ENCODE measurements at regions not wholly inside any gene's neighbourhood (a gene's known extent, or its start where the extent isn't known, plus 50 kb on each side); places are given as distances from the start of the nearest gene placed in this dataset.

GRCh38 chr22:48829908-48830307 lies 997.8 kb downstream of the BRD1 start:
- Histone ChIP-seq H3K4me3 (no peak overlapping the region), H3K36me3 (ENCODE audit: insufficient read depth, low read length) (no peaks in the 10 kb centered on the region), H3K9ac (ENCODE audit: insufficient read length) (no peak overlapping the region), H3K9me3 (ENCODE audit: low read depth, low read length) (no peaks in the 10 kb centered on the region), H3K27ac (no peak overlapping the region)
- TF ChIP-seq FOXP2 (optimal IDR thresholded peaks at IDR 0.05; ENCODE audit: control extremely low read depth, extremely low read length, insufficient read depth) (no peak), EZH2 (IDR thresholded peaks at IDR 0.05) (no peak)
- no peak for DNase-seq (ENCODE audit: low read depth, low spot score)

- no peaks in the 10 kb centered on the region for H3K9me3 ChIP-seq (ENCODE audit: low read depth, low read length)
- no peak overlapping the region for H3K4me3 ChIP-seq
- no peak for DNase-seq (ENCODE audit: low read depth, low spot score)
- no peak overlapping the region for H3K27ac ChIP-seq
- H3K9ac ChIP-seq (ENCODE audit: insufficient read length) = no peak overlapping the region
- H3K36me3 ChIP-seq (ENCODE audit: insufficient read depth, low read length) = no peaks in the 10 kb centered on the region
- TF ChIP-seq POLR2AphosphoS5 (IDR thresholded peaks at IDR 0.05; ENCODE audit: borderline replicate concordance, low read depth, low read length) = no peak
- no peak for TF ChIP-seq FOXP2 (optimal IDR thresholded peaks at IDR 0.05; ENCODE audit: control extremely low read depth, extremely low read length, insufficient read depth)
- TF ChIP-seq EZH2 (IDR thresholded peaks at IDR 0.05) = no peak
Measured at GRCh38 chr22:48828688-48829087, 999.0 kb downstream of the BRD1 start.

GRCh38 chr22:48827904-48828555 lies 999.6 kb downstream of the BRD1 start:
- H3K4me3 ChIP-seq = no peak overlapping the region
- no peak overlapping the region for H3K27ac ChIP-seq
- H3K36me3 ChIP-seq (ENCODE audit: insufficient read depth, low read length) = no peaks in the 10 kb centered on the region
- DNase-seq (ENCODE audit: low read depth, low spot score) = no peak
- no peak overlapping the region for H3K9ac ChIP-seq (ENCODE audit: insufficient read length)
- no peaks in the 10 kb centered on the region for H3K9me3 ChIP-seq (ENCODE audit: low read depth, low read length)
- no peak for TF ChIP-seq FOXP2 (optimal IDR thresholded peaks at IDR 0.05; ENCODE audit: control extremely low read depth, extremely low read length, insufficient read depth)
- no peak for TF ChIP-seq POLR2AphosphoS5 (IDR thresholded peaks at IDR 0.05; ENCODE audit: borderline replicate concordance, low read depth, low read length)
- TF ChIP-seq EZH2 (IDR thresholded peaks at IDR 0.05) = no peak

GRCh38 chr22:48827268-48827846 lies 1000.3 kb downstream of the BRD1 start:
- no peaks in the 10 kb centered on the region for H3K9me3 ChIP-seq (ENCODE audit: low read depth, low read length)
- no peak overlapping the region for H3K4me3 ChIP-seq
- TF ChIP-seq EZH2 (IDR thresholded peaks at IDR 0.05) (no peak), POLR2AphosphoS5 (IDR thresholded peaks at IDR 0.05; ENCODE audit: borderline replicate concordance, low read depth, low read length) (no peak), FOXP2 (optimal IDR thresholded peaks at IDR 0.05; ENCODE audit: control extremely low read depth, extremely low read length, insufficient read depth) (no peak)
- no peak for DNase-seq (ENCODE audit: low read depth, low spot score)
- no peaks in the 10 kb centered on the region for H3K36me3 ChIP-seq (ENCODE audit: insufficient read depth, low read length)
- no peak overlapping the region for H3K27ac ChIP-seq
- no peak overlapping the region for H3K9ac ChIP-seq (ENCODE audit: insufficient read length)

GRCh38 chr22:48826546-48826945 lies 1001.1 kb downstream of the BRD1 start:
- TF ChIP-seq POLR2AphosphoS5 (IDR thresholded peaks at IDR 0.05; ENCODE audit: borderline replicate concordance, low read depth, low read length) (no peak), EZH2 (IDR thresholded peaks at IDR 0.05) (no peak), FOXP2 (optimal IDR thresholded peaks at IDR 0.05; ENCODE audit: control extremely low read depth, extremely low read length, insufficient read depth) (no peak)
- DNase-seq (ENCODE audit: low read depth, low spot score) = no peak
- Histone ChIP-seq H3K27ac (no peak overlapping the region), H3K36me3 (ENCODE audit: insufficient read depth, low read length) (no peaks in the 10 kb centered on the region), H3K9ac (ENCODE audit: insufficient read length) (no peak overlapping the region), H3K9me3 (ENCODE audit: low read depth, low read length) (no peaks in the 10 kb centered on the region), H3K4me3 (no peak overlapping the region)

- H3K27ac ChIP-seq = no peak overlapping the region
- no peak overlapping the region for H3K9ac ChIP-seq (ENCODE audit: insufficient read length)
- no peak overlapping the region for H3K4me3 ChIP-seq
- DNase-seq (ENCODE audit: low read depth, low spot score) = no peak
- no peaks in the 10 kb centered on the region for H3K9me3 ChIP-seq (ENCODE audit: low read depth, low read length)
- no peak for TF ChIP-seq EZH2 (IDR thresholded peaks at IDR 0.05)
- no peak for TF ChIP-seq POLR2AphosphoS5 (IDR thresholded peaks at IDR 0.05; ENCODE audit: borderline replicate concordance, low read depth, low read length)
- no peak for TF ChIP-seq FOXP2 (optimal IDR thresholded peaks at IDR 0.05; ENCODE audit: control extremely low read depth, extremely low read length, insufficient read depth)
- no peaks in the 10 kb centered on the region for H3K36me3 ChIP-seq (ENCODE audit: insufficient read depth, low read length)
Measured at GRCh38 chr22:48825802-48826520, 1001.7 kb downstream of the BRD1 start.

GRCh38 chr22:48824712-48825651 lies 1002.7 kb downstream of the BRD1 start:
- Histone ChIP-seq H3K36me3 (ENCODE audit: insufficient read depth, low read length) (no peaks in the 10 kb centered on the region), H3K9ac (ENCODE audit: insufficient read length) (peak overlapping the region; percentile 10), H3K9me3 (ENCODE audit: low read depth, low read length) (no peaks in the 10 kb centered on the region), H3K27ac (no peak overlapping the region), H3K4me3 (no peak overlapping the region)
- DNase-seq (ENCODE audit: low read depth, low spot score) = no peak
- no peak for TF ChIP-seq EZH2 (IDR thresholded peaks at IDR 0.05)
- TF ChIP-seq FOXP2 (optimal IDR thresholded peaks at IDR 0.05; ENCODE audit: control extremely low read depth, extremely low read length, insufficient read depth) = no peak
- TF ChIP-seq POLR2AphosphoS5 (IDR thresholded peaks at IDR 0.05; ENCODE audit: borderline replicate concordance, low read depth, low read length) = no peak

GRCh38 chr22:48823941-48824340 lies 1003.7 kb downstream of the BRD1 start:
- H3K36me3 ChIP-seq (ENCODE audit: insufficient read depth, low read length) = no peaks in the 10 kb centered on the region
- no peak for TF ChIP-seq FOXP2 (optimal IDR thresholded peaks at IDR 0.05; ENCODE audit: control extremely low read depth, extremely low read length, insufficient read depth)
- TF ChIP-seq EZH2 (IDR thresholded peaks at IDR 0.05) = no peak
- TF ChIP-seq POLR2AphosphoS5 (IDR thresholded peaks at IDR 0.05; ENCODE audit: borderline replicate concordance, low read depth, low read length) = no peak
- H3K9ac ChIP-seq (ENCODE audit: insufficient read length) = no peak overlapping the region
- H3K9me3 ChIP-seq (ENCODE audit: low read depth, low read length) = no peaks in the 10 kb centered on the region
- H3K4me3 ChIP-seq = no peak overlapping the region
- no peak overlapping the region for H3K27ac ChIP-seq
- no peak for DNase-seq (ENCODE audit: low read depth, low spot score)
